Natural killer cell treated with Interleukin-12 subunit alpha and Interleukin-12 subunit beta and Interleukin-15 and Interleukin-18, amount 100 ng/mL, for 72 hours (primary cell): ENCODE measurements at regions not wholly inside any gene's neighbourhood (a gene's known extent, or its start where the extent isn't known, plus 50 kb on each side); places are given as distances from the start of the nearest gene placed in this dataset.
A peak's percentile ranks its signal among the peaks of the same experiment; 100 is the strongest.
"Not testable (repeated sequence)": the region's sequence is repeated elsewhere in the genome, so short reads cannot be mapped to it uniquely, and the experiment has no call there.

ENCODE experiments used
- ATAC-seq, 2 donors: fragments of 150-1000 bp; cut with Tn5 transposase in 1 of 2; sonication (Bioruptor Pico), chemical (Tn5 transposase) in 1 of 2; 2 replicates each; pipeline ENCODE4 v1.10.0; 2021
- DNase-seq: peaks from one replicate; pipeline ENCODE4 v3.0.0; 2022; ENCODE audit warnings: low spot score
- H3K27ac Mint-ChIP-seq, 2 donors: 1 replicate in 1 of 2; 2 replicates in 1 of 2; pipeline ENCODE4 v1.8.0; 2022; ENCODE audit warnings: mixed read lengths in 2 of 2, mild to moderate bottlenecking in 1 of 2, moderate library complexity in 1 of 2
- H3K27me3 Mint-ChIP-seq, 2 donors: 1 replicate in 1 of 2; 2 replicates in 1 of 2; pipeline ENCODE4 v1.8.0; 2022; ENCODE audit warnings: mixed read lengths in 2 of 2
- H3K36me3 Mint-ChIP-seq: one replicate; pipeline ENCODE4 v1.8.0; 2022; ENCODE audit warnings: mixed read lengths
- H3K4me1 Mint-ChIP-seq, 2 donors: 1 replicate in 1 of 2; 2 replicates in 1 of 2; pipeline ENCODE4 v1.8.0; 2022; ENCODE audit warnings: low read depth in 2 of 2, mixed read lengths in 2 of 2, mild to moderate bottlenecking in 1 of 2
- H3K4me3 Mint-ChIP-seq: one replicate; pipeline ENCODE4 v1.8.0; 2022; ENCODE audit warnings: mixed read lengths
- H3K9me3 Mint-ChIP-seq: 2 replicates; pipeline ENCODE4 v1.8.0; 2022; ENCODE audit warnings: mixed read lengths

GRCh38 chr12:46660719-46661109 is 165.1 kb downstream of the SLC38A4 start:
- Mint-ChIP-seq H3K27me3 (no peaks in the 10 kb centered on the region), H3K4me1 (peaks cover 34 to 53% of the 10 kb centered on the region in 2 donors), H3K9me3 (no peaks in the 10 kb centered on the region), H3K4me3 (peak overlapping the region; percentile 51), H3K36me3 (no peaks in the 10 kb centered on the region), H3K27ac (peak overlapping the region; percentile 57 to 88)
- DNase-seq (no peak), ATAC-seq (no peak)

- Mint-ChIP-seq H3K4me3 (peak overlapping the region; percentile 51), H3K27me3 (no peaks in the 10 kb centered on the region), H3K36me3 (no peaks in the 10 kb centered on the region), H3K27ac (peak overlapping the region; percentile 57 to 88), H3K9me3 (no peaks in the 10 kb centered on the region), H3K4me1 (peaks cover 34 to 49% of the 10 kb centered on the region in 2 donors)
- ATAC-seq (no peak), DNase-seq (no peak)
Observed at GRCh38 chr12:46660276-46660675, 165.5 kb downstream of the SLC38A4 start.

DNA sequence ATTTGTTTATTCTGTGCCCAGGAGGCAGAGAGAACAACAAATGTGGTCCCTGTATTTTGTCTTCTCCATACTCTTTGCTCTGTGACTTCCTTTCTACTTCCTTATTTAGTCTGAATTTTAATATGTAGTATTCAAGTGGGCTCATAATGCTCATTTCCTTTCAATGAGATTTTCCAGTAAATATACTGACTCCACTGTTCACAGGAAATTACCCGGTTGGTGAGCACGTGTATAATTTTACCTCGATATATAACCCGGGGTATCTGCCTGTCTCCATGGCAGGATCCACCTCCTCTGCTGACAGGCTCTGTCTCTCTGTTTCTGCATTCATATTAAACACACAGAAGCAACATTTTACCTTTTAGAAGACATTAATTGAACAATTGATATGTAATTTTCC is 166.0 kb downstream of the SLC38A4 start:
- Mint-ChIP-seq H3K4me3 (peak overlapping the region; percentile 32), H3K4me1 (peaks cover 31 to 45% of the 10 kb centered on the region in 2 donors), H3K27ac (peak overlapping the region; percentile 57 to 88), H3K27me3 (no peaks in the 10 kb centered on the region), H3K9me3 (no peaks in the 10 kb centered on the region), H3K36me3 (no peaks in the 10 kb centered on the region)
- ATAC-seq (no peak), DNase-seq (no peak)

DNA sequence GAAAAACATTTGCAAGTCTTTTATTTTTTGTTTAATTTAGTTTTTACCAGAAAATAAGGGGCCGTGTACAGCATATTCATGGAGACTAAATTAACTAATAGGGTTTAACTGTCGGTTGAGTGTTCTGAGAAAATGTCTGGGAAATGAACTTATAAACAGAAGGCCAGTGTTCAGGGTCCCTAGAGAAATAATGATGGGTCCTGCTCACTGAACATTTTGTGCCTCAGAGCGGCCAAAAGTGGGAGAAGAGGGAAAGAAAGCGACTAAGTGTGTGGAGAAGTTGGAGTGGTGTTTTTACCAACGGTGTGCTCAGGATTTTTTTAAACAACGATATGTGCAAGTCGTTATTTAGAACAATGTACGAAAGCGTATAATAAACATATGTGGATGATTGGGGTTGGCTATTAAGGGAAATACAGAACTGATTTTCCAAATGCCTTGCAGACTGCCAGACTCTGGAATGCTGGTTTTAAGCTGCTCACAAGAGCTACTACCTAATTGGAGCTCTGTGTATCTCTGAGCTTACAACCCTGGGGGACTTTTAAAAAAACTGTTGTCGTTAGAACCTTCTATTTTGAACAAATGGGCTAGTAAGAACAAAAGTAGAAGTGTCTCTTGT is 166.7 kb downstream of the SLC38A4 start:
- Mint-ChIP-seq H3K27me3 (no peaks in the 10 kb centered on the region), H3K36me3 (no peaks in the 10 kb centered on the region), H3K4me1 (peaks cover 31 to 42% of the 10 kb centered on the region in 2 donors), H3K9me3 (no peaks in the 10 kb centered on the region), H3K4me3 (peak overlapping the region; percentile 3), H3K27ac (peak overlapping the region; percentile 57 to 88)
- ATAC-seq = no peak
- DNase-seq = no peak

DNA sequence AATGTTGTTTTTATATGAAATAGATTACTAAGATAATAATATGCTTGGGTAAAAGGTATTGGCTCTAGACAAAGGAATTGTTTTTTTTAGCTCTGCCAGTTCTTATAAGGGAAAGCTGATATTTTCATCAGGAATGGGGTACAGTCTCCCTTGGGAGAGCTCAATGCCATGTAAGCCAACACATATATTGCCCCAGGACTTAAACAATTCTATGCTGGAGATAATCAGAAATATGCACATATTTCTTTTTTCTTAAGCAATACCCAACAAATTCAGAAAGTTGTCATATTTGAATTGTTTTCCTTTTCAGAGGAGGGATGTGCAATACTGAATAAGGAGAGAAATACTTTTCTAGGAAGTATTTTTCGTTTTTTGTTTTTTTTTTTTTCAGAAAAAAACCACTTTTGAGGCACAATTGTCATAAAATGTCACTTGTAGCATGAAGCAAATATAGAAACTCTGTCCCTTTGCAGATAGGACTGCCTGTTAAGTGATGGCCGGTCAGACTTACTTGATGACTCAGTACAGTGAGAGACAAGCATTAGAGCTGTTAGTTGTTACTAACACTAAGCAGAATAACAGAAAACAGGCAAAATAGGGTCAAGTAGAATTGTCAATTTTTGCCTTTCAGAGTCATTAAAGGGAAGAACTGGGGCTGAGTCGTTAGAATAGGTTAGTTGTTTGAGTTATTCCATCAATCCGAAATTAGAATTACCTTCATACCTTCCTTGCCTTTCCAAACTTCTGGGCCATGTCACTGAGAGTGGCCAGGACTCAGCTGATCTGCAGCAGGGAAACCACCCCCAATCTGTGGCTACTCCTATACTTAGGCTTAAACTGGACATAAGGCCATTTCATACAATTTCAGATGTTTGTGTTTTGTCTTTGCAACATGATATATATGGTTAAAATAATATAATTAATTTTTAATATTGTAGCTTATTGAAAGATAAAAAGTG is 168.1 kb downstream of the SLC38A4 start:
- Mint-ChIP-seq H3K4me3 (no peak overlapping the region), H3K9me3 (no peaks in the 10 kb centered on the region), H3K27me3 (no peaks in the 10 kb centered on the region), H3K27ac (no peak overlapping the region), H3K36me3 (no peaks in the 10 kb centered on the region), H3K4me1 (peaks cover 27 to 30% of the 10 kb centered on the region in 2 donors)
- ATAC-seq = no peak
- DNase-seq = no peak

- H3K9me3 Mint-ChIP-seq, H3K27me3 Mint-ChIP-seq, H3K4me3 Mint-ChIP-seq, H3K27ac Mint-ChIP-seq, DNase-seq, ATAC-seq, H3K36me3 Mint-ChIP-seq: not testable (repeated sequence)
- H3K4me1 Mint-ChIP-seq = peaks cover 22 to 23% of the 10 kb centered on the region in 2 donors
Observed at GRCh38 chr12:46655984-46656383, 169.8 kb downstream of the SLC38A4 start.

DNA sequence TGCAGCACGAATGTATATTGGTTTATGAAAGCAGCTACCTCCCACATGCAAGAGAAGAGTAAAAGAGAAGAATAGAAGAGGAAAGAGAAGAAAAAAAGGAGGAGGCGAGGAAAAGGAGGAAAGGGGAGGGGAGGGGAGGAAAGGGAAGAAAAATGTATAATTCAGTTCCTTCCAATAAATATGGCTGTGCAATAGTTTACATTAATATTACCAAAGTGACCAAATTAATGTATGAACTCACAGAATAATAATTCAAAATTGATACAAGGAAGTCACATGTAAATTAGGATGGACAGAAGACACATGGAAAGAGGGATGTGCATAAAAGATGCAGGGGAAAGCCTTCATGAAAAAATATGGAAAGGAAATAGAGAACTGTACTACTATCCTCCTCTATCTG is 172.5 kb downstream of the SLC38A4 start:
- Mint-ChIP-seq H3K4me1 (peaks cover 0 to 14% of the 10 kb centered on the region in 2 donors), H3K36me3 (no peaks in the 10 kb centered on the region), H3K27ac (no peak overlapping the region), H3K27me3 (no peaks in the 10 kb centered on the region), H3K9me3 (peaks cover 5% of the 10 kb centered on the region), H3K4me3 (no peak overlapping the region)
- DNase-seq (no peak), ATAC-seq (no peak)

GRCh38 chr12:46652692-46653091 is 173.1 kb downstream of the SLC38A4 start:
- Mint-ChIP-seq H3K9me3 (peaks cover 5% of the 10 kb centered on the region), H3K27ac (no peak overlapping the region), H3K4me1 (peaks cover 0 to 14% of the 10 kb centered on the region in 2 donors), H3K4me3 (no peak overlapping the region), H3K36me3 (no peaks in the 10 kb centered on the region), H3K27me3 (no peaks in the 10 kb centered on the region)
- DNase-seq = no peak
- ATAC-seq = no peak

DNA sequence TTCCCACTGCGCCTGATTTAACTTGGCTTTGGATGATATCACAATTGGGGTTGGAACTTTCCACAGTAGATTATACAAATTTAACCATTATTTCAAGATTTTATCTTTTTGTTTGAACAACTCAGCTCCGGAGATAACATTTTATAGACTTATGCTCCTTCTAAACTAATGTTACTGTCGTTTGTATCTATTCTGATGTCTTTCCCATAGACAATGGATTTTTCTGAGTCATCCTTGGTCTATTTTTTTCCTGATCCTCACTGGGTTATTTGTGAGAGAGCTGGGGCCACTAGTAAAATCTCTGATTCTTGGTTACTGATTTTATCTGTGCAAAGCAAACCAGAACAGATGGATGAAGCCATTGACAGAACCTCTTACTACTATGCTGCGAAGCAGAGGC is 175.1 kb downstream of the SLC38A4 start:
- Mint-ChIP-seq H3K27ac (no peak overlapping the region), H3K4me1 (peaks cover 10 to 18% of the 10 kb centered on the region in 2 donors), H3K27me3 (no peaks in the 10 kb centered on the region), H3K9me3 (peaks cover 5% of the 10 kb centered on the region), H3K36me3 (peaks cover 9% of the 10 kb centered on the region), H3K4me3 (no peak overlapping the region)
- DNase-seq = no peak
- ATAC-seq = no peak

- H3K27me3 Mint-ChIP-seq = no peaks in the 10 kb centered on the region
- peaks cover 10 to 17% of the 10 kb centered on the region in 2 donors for H3K4me1 Mint-ChIP-seq
- peaks cover 5% of the 10 kb centered on the region for H3K9me3 Mint-ChIP-seq
- H3K4me3 Mint-ChIP-seq = no peak overlapping the region
- H3K27ac Mint-ChIP-seq = no peak overlapping the region
- ATAC-seq (peak in 1 of 2 donors; percentile 71), DNase-seq (no peak)
- H3K36me3 Mint-ChIP-seq = peaks cover 9% of the 10 kb centered on the region
Observed at GRCh38 chr12:46649433-46649832, 176.4 kb downstream of the SLC38A4 start.

DNA sequence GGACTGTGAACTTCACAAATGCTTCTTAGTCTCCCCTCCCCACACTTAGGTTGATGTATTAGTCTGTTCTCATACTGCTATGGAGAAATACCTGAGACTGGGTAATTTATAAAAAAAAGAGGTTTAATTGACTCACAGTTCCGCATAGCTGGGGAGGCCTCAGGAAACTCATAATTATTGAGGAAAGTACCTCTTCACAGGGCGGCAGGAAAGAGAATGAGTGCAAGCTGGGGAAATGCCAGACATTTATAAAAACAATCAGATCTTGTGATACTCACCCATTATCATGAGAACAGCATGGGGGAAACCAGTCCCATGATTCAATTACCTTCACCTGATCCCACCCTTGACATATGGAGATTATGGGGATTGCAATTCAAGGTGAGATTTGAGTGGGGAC is 178.8 kb downstream of the SLC38A4 start:
- Mint-ChIP-seq H3K4me3 (no peak overlapping the region), H3K4me1 (peaks cover 10 to 13% of the 10 kb centered on the region in 2 donors), H3K36me3 (peaks cover 9% of the 10 kb centered on the region), H3K9me3 (peaks cover 12% of the 10 kb centered on the region), H3K27ac (peak overlapping the region in 1 of 2 donors; percentile 58), H3K27me3 (no peaks in the 10 kb centered on the region)
- DNase-seq (no peak), ATAC-seq (no peak)

DNA sequence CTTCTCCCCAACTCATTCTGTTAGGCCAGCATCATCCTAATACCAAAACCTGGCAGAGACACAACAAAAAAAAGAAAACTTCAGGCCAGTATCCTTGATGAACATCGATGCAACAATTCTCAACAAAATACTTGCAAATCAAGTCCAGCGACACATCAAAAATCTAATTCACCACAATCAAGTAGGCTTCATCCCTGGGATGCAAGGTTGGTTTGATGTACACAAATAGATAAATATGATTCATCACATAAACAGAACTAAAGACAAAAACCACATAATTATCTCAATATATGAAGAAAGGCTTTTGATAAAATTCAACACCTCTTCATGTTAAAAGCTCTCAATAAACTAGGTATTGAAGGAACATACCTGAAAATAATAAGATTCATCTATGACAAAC is 184.1 kb downstream of the SLC38A4 start:
- ATAC-seq, H3K27me3 Mint-ChIP-seq, H3K27ac Mint-ChIP-seq, H3K4me1 Mint-ChIP-seq, H3K4me3 Mint-ChIP-seq, DNase-seq: not testable (repeated sequence)
- H3K9me3 Mint-ChIP-seq = peaks cover 26% of the 10 kb centered on the region
- H3K36me3 Mint-ChIP-seq = peaks cover 34% of the 10 kb centered on the region

- DNase-seq = no peak
- H3K36me3 Mint-ChIP-seq = peaks cover 30% of the 10 kb centered on the region
- H3K27ac Mint-ChIP-seq = no peak overlapping the region
- ATAC-seq = no peak
- peaks cover 8 to 11% of the 10 kb centered on the region in 2 donors for H3K4me1 Mint-ChIP-seq
- H3K4me3 Mint-ChIP-seq = no peak overlapping the region
- peaks cover 14% of the 10 kb centered on the region for H3K9me3 Mint-ChIP-seq
- H3K27me3 Mint-ChIP-seq = no peaks in the 10 kb centered on the region
Observed at GRCh38 chr12:46635818-46636217, 190.0 kb downstream of the SLC38A4 start.
